HUES48 (cell line): ENCODE measurements at regions not wholly inside any gene's neighbourhood (a gene's known extent, or its start where the extent isn't known, plus 50 kb on each side); places are given as distances from the start of the nearest gene placed in this dataset.

ENCODE experiments used
- H3K27ac ChIP-seq: one replicate; pipeline ENCODE4 v1.7.0; 2013; ENCODE audit warnings: low read depth, low read length, inconsistent platforms
- H3K27me3 ChIP-seq: 2 replicates; pipeline ENCODE4 v1.6.1; 2013; ENCODE audit warnings: mild to moderate bottlenecking, low read length; ENCODE audit not compliant: control insufficient read depth, insufficient read depth
- H3K36me3 ChIP-seq: 2 replicates; pipeline ENCODE4 v1.6.1; 2013; ENCODE audit warnings: low read length; ENCODE audit not compliant: control insufficient read depth, insufficient read depth
- H3K4me1 ChIP-seq: 2 replicates; pipeline ENCODE4 v1.6.1; 2013; ENCODE audit warnings: mild to moderate bottlenecking, low read length; ENCODE audit not compliant: control insufficient read depth, insufficient read depth
- H3K4me3 ChIP-seq: 2 replicates; pipeline ENCODE4 v1.5.1; 2013; ENCODE audit warnings: mild to moderate bottlenecking, low read depth, low read length
- H3K9ac ChIP-seq: 2 replicates; pipeline ENCODE4 v1.6.1; 2013; ENCODE audit warnings: mild to moderate bottlenecking, low read depth, low read length, moderate library complexity
- H3K9me3 ChIP-seq: 2 replicates; pipeline ENCODE4 v1.6.1; 2013; ENCODE audit warnings: low read length; ENCODE audit not compliant: control insufficient read depth, insufficient read depth

DNA sequence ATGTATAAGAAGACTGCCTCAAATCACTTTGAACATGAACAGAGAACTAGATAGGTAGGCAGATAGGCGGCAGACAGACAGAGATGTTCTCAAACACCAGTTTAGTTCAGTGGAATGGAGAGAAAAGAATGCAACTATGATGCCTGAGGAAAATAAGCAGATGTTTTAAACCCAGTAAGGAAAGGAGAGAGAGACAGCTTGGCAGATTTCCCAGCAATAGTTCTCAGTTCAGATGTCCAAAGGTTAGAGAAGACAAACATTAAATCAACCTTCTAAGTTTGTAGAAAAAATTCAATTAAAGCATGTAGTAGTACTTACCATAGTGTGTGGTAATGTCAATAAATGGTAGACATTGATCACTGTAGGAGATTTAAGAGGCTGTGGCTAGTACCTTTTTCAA is 209.6 kb upstream of the PFN2 start:
- H3K27ac ChIP-seq, result no peak overlapping the region
- H3K27me3 ChIP-seq, result peaks cover 9% of the 10 kb centered on the region
- no peaks in the 10 kb centered on the region for H3K36me3 ChIP-seq
- H3K4me3 ChIP-seq, result no peak overlapping the region
- H3K9me3 ChIP-seq, result no peaks in the 10 kb centered on the region
- H3K4me1 ChIP-seq, result peaks cover 12% of the 10 kb centered on the region; the same call in 1 of the 2 replicates
- no peak overlapping the region for H3K9ac ChIP-seq

DNA sequence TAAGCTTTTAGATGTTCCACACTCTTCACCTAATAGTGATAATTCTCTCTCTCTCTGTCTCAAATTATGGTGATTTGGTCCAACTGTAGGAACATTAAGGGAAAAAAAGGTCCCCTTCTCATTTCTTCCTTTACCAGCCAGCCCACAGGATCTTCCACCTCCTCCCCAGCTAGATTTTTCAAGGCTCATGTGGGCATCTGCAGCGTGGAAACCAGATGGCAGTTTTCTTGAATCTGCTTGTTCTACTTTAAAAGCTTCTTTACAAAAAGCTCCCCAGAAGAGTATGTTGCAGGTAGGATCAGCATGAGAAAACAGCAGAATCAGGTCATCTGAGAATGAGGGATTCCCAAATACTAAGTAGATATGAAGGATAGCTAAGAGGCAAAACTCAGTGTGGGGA is 208.6 kb upstream of the PFN2 start:
- Histone ChIP-seq H3K9ac (no peak overlapping the region), H3K4me3 (no peak overlapping the region), H3K27me3 (peaks cover 9% of the 10 kb centered on the region), H3K27ac (no peak overlapping the region), H3K9me3 (no peaks in the 10 kb centered on the region), H3K4me1 (peaks cover 8% of the 10 kb centered on the region; the same call in 1 of the 2 replicates), H3K36me3 (no peaks in the 10 kb centered on the region)

DNA sequence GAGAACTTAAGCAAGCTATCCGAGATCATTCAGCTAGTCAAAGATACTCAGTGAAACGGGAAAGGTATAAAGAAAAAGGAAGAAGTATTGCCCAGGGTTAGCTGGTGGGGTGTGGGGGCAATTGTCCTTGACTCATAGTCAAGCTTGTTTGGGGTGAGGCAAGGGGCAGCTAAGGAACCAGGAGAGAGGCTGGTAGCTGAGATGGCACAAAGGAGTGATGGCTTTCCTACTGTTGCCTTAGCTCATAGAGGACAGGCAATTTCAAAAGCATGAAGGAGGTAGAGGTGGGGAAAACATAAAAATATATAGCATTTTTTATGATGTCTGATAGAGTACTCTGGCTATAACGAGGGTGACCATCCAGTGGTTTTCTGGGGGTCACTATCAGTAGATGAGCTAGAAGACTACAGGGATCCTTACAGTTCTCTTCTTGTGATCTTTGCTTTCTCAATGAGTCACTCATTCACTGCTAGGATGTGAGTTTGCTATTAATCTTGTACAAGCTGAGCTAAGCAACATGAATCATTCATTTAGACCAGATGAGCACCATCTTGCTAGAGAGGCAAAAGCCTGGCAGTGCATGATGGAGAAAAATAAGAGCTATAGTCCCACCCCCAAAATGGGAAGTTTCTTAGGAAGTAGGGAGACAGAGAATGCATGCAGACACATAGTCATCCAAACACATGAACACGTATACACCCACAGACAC is 207.1 kb upstream of the PFN2 start:
- no peak overlapping the region for H3K27ac ChIP-seq
- H3K36me3 ChIP-seq, result no peaks in the 10 kb centered on the region
- H3K4me3 ChIP-seq, result no peak overlapping the region
- no peaks in the 10 kb centered on the region for H3K9me3 ChIP-seq
- H3K4me1 ChIP-seq, result no peaks in the 10 kb centered on the region
- no peaks in the 10 kb centered on the region for H3K27me3 ChIP-seq
- H3K9ac ChIP-seq, result no peak overlapping the region

DNA sequence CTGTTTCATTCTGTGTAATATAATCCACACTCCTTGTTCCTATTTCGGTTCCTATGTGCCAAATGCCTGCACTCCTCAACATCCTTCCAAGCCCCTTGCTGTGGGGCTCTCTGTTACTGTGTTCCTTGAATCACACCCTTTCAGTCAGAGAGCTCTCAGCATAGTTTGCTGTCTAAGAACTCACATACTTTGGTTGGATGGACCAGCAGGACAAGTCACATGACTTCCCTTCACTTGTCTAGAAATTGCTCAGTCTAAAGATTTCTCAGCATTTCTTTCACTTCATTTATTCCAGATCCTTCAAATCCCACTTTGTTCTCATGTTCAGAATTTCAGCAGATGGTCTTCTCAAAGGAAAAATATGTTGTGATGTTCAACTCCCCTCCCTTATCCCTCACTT is 203.5 kb upstream of the PFN2 start:
- no peak overlapping the region for H3K9ac ChIP-seq
- no peaks in the 10 kb centered on the region for H3K27me3 ChIP-seq
- no peaks in the 10 kb centered on the region for H3K36me3 ChIP-seq
- H3K27ac ChIP-seq, result no peak overlapping the region
- H3K9me3 ChIP-seq, result no peaks in the 10 kb centered on the region
- no peak overlapping the region for H3K4me3 ChIP-seq
- no peaks in the 10 kb centered on the region for H3K4me1 ChIP-seq

DNA sequence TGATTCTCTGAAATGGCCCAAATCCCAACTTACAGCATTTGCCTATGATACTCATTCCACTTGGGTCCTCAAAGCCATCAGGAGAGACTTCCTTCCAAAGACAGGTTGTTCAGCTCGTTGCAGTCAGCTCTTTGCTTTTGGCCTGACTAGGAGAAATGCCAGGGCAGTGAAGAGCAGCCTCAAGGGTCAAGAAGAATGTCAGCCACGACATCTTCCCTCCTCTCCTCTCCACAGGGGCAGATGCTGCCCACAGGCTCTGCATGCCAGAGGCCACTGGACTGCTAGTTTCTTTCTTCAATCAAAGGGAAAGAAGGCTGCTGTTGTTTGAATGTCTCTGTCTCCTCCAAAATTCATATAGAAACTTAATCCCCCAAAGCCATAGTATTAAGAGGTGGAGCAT is 201.7 kb upstream of the PFN2 start:
- Histone ChIP-seq H3K27me3 (no peaks in the 10 kb centered on the region), H3K9ac (no peak overlapping the region), H3K4me1 (no peaks in the 10 kb centered on the region), H3K36me3 (no peaks in the 10 kb centered on the region), H3K9me3 (no peaks in the 10 kb centered on the region), H3K4me3 (no peak overlapping the region), H3K27ac (no peak overlapping the region)

DNA sequence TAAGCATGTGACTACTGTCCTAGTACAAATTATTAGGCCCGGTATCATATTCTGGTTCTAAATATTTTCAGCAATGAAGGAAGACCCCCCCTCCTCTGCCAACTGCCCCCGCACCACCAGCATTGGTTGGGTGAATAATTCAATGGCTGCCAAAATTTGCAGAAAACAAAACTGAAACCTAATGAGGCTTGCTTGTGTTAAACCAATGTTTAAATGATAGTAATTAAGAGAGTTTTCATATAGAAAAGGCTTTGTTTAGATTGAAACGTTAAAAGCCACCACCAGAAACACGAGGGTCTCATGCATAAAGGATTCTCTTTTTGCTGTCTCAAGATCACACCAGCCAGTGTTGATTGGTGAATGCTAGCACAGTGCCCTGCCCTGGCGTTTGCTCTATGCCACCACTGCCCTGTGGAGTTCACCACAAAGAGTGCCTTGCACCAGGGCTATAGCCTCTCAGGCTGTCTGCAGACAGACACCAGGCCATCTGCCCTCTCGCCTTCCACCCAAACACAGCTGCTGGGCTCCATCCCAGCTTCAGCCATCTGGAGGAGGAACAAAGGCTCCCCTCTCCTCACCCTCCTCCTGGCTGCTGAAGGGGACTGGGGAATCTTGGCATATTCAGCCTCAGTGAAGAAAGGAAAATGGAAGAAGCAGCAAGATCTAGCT is 200.3 kb upstream of the PFN2 start:
- H3K9me3 ChIP-seq, result no peaks in the 10 kb centered on the region
- no peaks in the 10 kb centered on the region for H3K27me3 ChIP-seq
- H3K9ac ChIP-seq, result no peak overlapping the region
- no peaks in the 10 kb centered on the region for H3K36me3 ChIP-seq
- H3K4me3 ChIP-seq, result no peak overlapping the region
- no peak overlapping the region for H3K27ac ChIP-seq
- H3K4me1 ChIP-seq, result 0 out of 2 replicates have a peak, but pooled peaks cover 2% of the 10 kb centered on the region

DNA sequence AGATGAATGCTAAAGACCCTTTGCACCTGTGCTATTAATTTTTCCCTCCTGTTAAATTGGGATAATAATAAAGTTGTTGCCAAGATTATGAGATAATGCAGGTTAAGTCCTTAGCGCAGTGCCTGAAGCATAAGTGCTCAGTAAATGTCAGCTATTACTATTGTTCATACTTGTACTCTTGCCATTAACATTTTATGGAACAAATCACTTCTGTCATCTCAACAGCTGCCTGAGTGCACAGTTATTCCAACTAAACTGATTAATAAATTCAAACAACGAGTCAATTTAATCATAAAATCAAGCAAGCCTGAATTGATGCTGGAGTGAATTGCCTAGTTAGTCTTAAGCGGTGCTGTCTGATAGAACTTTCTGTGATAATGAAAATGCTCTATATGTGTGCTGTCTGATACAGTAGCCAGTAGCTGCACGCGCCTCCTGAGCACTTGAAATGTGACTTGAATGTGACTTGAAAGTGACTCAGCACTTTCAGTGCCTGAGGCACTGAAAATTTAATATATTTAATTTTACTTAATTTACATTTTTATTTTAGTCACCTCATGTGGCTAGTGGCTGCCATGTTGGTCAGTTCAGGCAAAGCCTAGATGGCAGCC is 198.7 kb upstream of the PFN2 start:
- H3K9me3 ChIP-seq, result no peaks in the 10 kb centered on the region
- no peaks in the 10 kb centered on the region for H3K27me3 ChIP-seq
- H3K4me3 ChIP-seq, result no peak overlapping the region
- no peak overlapping the region for H3K9ac ChIP-seq
- H3K4me1 ChIP-seq, result 0 out of 2 replicates have a peak, but pooled peaks cover 8% of the 10 kb centered on the region
- H3K27ac ChIP-seq, result no peak overlapping the region
- no peaks in the 10 kb centered on the region for H3K36me3 ChIP-seq

DNA sequence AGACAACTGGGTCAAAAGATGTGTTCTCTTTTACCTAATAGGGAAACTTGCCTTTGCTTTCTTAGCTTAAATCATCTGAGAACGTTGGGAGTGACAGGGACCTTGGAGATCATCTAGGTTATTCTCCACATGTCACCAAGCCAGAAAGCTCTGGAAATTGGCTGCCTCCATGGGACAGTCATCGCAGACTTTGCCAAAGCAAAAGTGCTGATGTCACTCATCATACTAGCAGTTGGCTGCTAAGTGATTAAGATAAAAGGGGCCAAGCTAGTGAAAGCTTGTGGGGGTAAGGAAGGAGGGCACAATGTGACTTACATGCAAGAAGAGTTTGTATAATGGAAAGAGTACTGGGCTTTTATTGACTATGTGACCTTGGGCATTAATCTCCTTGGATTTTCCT is 198.0 kb upstream of the PFN2 start:
- Histone ChIP-seq H3K9ac (no peak overlapping the region), H3K27me3 (no peaks in the 10 kb centered on the region), H3K27ac (no peak overlapping the region), H3K9me3 (no peaks in the 10 kb centered on the region), H3K36me3 (no peaks in the 10 kb centered on the region), H3K4me1 (0 out of 2 replicates have a peak, but pooled peaks cover 8% of the 10 kb centered on the region), H3K4me3 (no peak overlapping the region)

DNA sequence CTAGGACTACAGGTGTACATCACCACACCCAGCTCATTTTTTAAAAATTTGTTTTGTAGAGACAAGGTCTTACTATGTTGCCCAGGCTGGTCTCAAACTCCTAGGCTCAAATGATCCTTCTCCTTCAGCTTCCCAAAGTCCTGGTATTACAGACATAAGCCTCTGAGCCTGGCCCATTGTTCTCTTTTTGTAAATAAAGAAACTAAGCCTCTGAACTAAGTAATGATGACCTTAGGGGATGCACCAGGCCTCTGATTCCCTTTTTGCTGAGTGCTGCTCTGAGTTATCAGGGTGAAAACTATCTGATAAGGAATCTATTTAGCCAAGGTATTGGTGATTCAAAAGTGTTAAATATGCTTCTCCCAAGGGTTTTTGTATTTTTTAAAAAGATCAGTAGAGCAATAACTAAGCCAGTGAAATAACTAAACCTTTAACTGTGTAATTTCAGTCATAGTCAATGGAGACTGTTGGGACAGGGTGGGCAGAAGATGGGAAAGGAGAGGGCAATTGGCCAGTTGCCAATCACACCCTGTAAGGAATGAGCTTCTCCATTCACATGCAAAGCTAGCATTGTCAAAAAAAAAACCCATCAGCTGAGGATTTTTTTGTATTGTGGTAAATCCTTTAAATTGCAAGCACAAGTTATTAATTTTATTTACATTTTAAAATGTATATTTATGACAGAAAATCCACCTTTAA is 194.8 kb upstream of the PFN2 start:
- H3K27ac ChIP-seq, result peak overlapping the region; percentile 16
- H3K9ac ChIP-seq, result no peak overlapping the region
- H3K4me1 ChIP-seq, result 0 out of 2 replicates have a peak, but pooled peaks cover 8% of the 10 kb centered on the region

DNA sequence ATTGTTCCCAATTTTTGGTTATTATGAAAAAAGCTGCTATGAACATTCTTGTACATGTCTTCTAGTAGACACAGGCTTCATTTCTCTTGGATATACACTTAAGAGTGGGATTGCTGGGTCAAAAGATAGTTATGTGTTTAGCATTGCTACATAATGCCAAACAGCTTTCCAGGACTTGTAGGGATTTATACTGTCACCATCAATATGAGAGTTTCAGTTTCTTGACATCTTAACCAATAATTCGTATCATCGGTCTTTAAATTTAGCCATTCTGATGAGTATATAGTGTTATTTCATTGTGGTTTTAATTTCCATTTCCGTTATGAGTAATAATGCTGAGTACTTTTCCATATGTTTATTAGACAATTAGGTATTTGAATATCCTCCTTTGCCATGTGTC is 190.3 kb upstream of the PFN2 start:
- Histone ChIP-seq H3K9ac (no peak overlapping the region), H3K9me3 (no peaks in the 10 kb centered on the region), H3K27ac (no peak overlapping the region), H3K4me3 (no peak overlapping the region), H3K27me3 (no peaks in the 10 kb centered on the region), H3K4me1 (0 out of 2 replicates have a peak, but pooled peaks cover 7% of the 10 kb centered on the region), H3K36me3 (no peaks in the 10 kb centered on the region)

More for the DNA sequence above, 194.8 kb upstream of the PFN2 start:
- H3K4me3 ChIP-seq, result no peak overlapping the region
- no peaks in the 10 kb centered on the region for H3K9me3 ChIP-seq
- no peaks in the 10 kb centered on the region for H3K27me3 ChIP-seq
- H3K36me3 ChIP-seq, result no peaks in the 10 kb centered on the region
